GM10248 (cell line): ENCODE measurements at regions not wholly inside any gene's neighbourhood (a gene's known extent, or its start where the extent isn't known, plus 50 kb on each side); places are given as distances from the start of the nearest gene placed in this dataset.

ENCODE experiments used
- CTCF ChIA-PET: fragments of 300-600 bp; sonication (Branson Sonifier 250); formaldehyde crosslinking; extraction: SDS; loops from one replicate; lab custom pipeline; 2021; ENCODE audit warnings: antibody characterized with exemption; lab: Yijun Ruan, JAX
- POLR2A ChIA-PET: fragments of 350-650 bp; sonication (Branson Sonifier 250); formaldehyde crosslinking; extraction: SDS; loops from one replicate; lab custom pipeline; 2020; ENCODE audit warnings: antibody characterized with exemption; lab: Yijun Ruan, JAX
- DNase-seq: peaks from one replicate; pipeline ENCODE4 v3.0.0; 2012; ENCODE audit errors: extremely low spot score
- CTCF ChIP-seq: IDR thresholded peaks from 2 replicates; pipeline ENCODE4 v1.5.1; 2012; ENCODE audit warnings: mild to moderate bottlenecking, low read depth; ENCODE audit errors: extremely low read depth, missing control alignments, control extremely low read depth

GRCh38 chr18:64886995-64887394, 738.1 kb upstream of the LINC00305 start:
- CTCF ChIA-PET: no interaction called here
- no peak for TF ChIP-seq CTCF
- no peak for DNase-seq
- POLR2A ChIA-PET: no interaction called here

GRCh38 chr18:64882896-64883295, 734.0 kb upstream of the LINC00305 start:
- CTCF ChIA-PET: no interaction called here

GRCh38 chr18:64876833-64877232, 727.9 kb upstream of the LINC00305 start:
- no peak for TF ChIP-seq CTCF
- ChIA-PET CTCF (no interaction called here), POLR2A (no interaction called here)
- no peak for DNase-seq

More at GRCh38 chr18:64882896-64883295, 734.0 kb upstream of the LINC00305 start:
- TF ChIP-seq CTCF: no peak
- no peak for DNase-seq
- POLR2A ChIA-PET: no interaction called here

- ChIA-PET CTCF (no interaction called here), POLR2A (no interaction called here)
- DNase-seq: no peak
- no peak for TF ChIP-seq CTCF
These were observed 724.0 kb upstream of the LINC00305 start for GRCh38 chr18:64872710-64873458.

DNA sequence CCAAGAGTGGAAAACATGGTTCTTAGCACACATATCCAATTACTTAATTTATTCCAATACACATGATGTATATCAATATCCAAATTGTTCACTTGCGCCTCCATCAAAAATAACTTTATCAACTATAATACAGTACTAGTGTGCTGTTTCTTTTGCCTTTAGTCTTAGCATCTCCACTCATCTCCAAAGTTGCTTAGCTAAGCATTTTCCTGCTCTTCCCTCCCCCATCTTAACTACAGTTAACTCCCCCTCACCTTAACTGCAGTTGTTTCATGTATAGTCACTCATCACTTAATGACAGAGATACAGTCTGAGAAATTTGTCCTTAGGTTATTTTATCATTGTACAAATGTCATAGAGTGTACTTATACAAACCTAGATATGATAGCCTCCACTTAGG, 705.2 kb upstream of the LINC00305 start:
- TF ChIP-seq CTCF: no peak
- CTCF ChIA-PET: no interaction called here
- no peak for DNase-seq
- POLR2A ChIA-PET: no interaction called here

DNA sequence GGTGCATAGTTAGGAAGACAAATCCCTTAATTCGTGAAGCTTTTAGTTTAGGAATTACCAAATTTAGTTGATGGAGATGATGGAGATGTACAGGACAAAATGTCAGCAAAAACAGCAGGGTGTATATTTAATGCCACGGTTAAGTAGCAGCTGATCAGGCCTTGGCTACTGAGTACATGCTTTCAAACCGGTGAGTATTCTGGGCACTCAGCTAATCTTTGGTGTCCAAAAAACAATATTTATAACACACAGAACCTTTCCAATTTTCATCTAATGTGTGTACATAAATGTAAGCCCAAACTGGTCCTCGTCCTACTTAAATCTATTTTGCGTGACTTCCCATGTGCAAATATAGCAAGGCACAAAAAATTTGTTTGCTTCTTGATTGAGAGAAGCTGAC, 703.4 kb upstream of the LINC00305 start:
- ChIA-PET CTCF (interaction anchor here (1.3 to 1.5 kb wide), 2 partner anchors 9 to 11 kb away, joined by 3 to 5 read pairs; no protein-coding TSS in a partner anchor), POLR2A (no interaction called here)
- TF ChIP-seq CTCF: no peak
- DNase-seq: no peak
